AG04450 (cell line): ENCODE measurements at regions not wholly inside any gene's neighbourhood (a gene's known extent, or its start where the extent isn't known, plus 50 kb on each side); places are given as distances from the start of the nearest gene placed in this dataset.

ENCODE experiments used
- CTCF ChIA-PET: fragments of 300-600, 350-600 bp; formaldehyde crosslinking; extraction: SDS; loops from one replicate; lab custom pipeline; 2022; ENCODE audit warnings: antibody characterized with exemption, inconsistent platforms; lab: Charles Lee
- POLR2A ChIA-PET: fragments of 350-600 bp; formaldehyde crosslinking; extraction: SDS; loops from one replicate; lab custom pipeline; 2021; ENCODE audit warnings: antibody characterized with exemption, inconsistent platforms; lab: Yijun Ruan, JAX
- DNase-seq: peaks from one replicate; pipeline ENCODE4 v3.0.0-alpha.2; 2011; ENCODE audit warnings: low read depth, low spot score
- H3K27ac ChIP-seq: one replicate; pipeline ENCODE4 v1.5.1; 2012; ENCODE audit warnings: low read depth, low read length, control low read depth
- H3K27me3 ChIP-seq: one replicate; pipeline ENCODE4 v1.6.0; 2012; ENCODE audit warnings: low read length; ENCODE audit not compliant: control insufficient read depth, insufficient read depth
- H3K4me3 ChIP-seq: 2 replicates; pipeline ENCODE4 v1.5.1; 2011; ENCODE audit warnings: mild to moderate bottlenecking, low read depth, low read length, control low read depth
- H3K9me3 ChIP-seq: 2 replicates; pipeline ENCODE4 v1.5.1; 2012; ENCODE audit warnings: low read length; ENCODE audit not compliant: control insufficient read depth, insufficient read depth
- CTCF ChIP-seq: IDR thresholded peaks from 2 replicates; pipeline ENCODE4 v1.5.1; 2011; ENCODE audit warnings: low read depth, low read length, control low read depth, inconsistent platforms

GRCh38 chr2:7971248-7971647, 710.6 kb upstream of the ID2 start:
- ChIA-PET POLR2A (no interaction called here), CTCF (no interaction called here)
- H3K27ac ChIP-seq = no peak overlapping the region

GRCh38 chr2:7971841-7972240, 710.0 kb upstream of the ID2 start:
- Histone ChIP-seq H3K27me3 (peaks cover 2% of the 10 kb centered on the region), H3K27ac (no peak overlapping the region), H3K9me3 (no peaks in the 10 kb centered on the region; the same call in 1 of the 2 replicates), H3K4me3 (no peak overlapping the region)
- no peak for DNase-seq
- POLR2A ChIA-PET = no interaction called here
- CTCF ChIA-PET = no interaction called here
- TF ChIP-seq CTCF = no peak

More at GRCh38 chr2:7971248-7971647, 710.6 kb upstream of the ID2 start:
- peaks cover 3% of the 10 kb centered on the region for H3K27me3 ChIP-seq
- no peak overlapping the region for H3K4me3 ChIP-seq
- DNase-seq = no peak
- H3K9me3 ChIP-seq = no peaks in the 10 kb centered on the region; the same call in 1 of the 2 replicates
- TF ChIP-seq CTCF = no peak

- no peaks in the 10 kb centered on the region; the same call in 1 of the 2 replicates for H3K9me3 ChIP-seq
- no peaks in the 10 kb centered on the region for H3K27me3 ChIP-seq
- CTCF ChIA-PET = no interaction called here
- no peak overlapping the region for H3K4me3 ChIP-seq
- no peak for TF ChIP-seq CTCF
- H3K27ac ChIP-seq = no peak overlapping the region
- DNase-seq = no peak
- POLR2A ChIA-PET = no interaction called here
Observed at GRCh38 chr2:7972670-7973069, 709.2 kb upstream of the ID2 start.

- CTCF ChIA-PET = no interaction called here
- no peak for DNase-seq
Observed at GRCh38 chr2:7973801-7974480, 707.9 kb upstream of the ID2 start.

More at GRCh38 chr2:7973801-7974480, 707.9 kb upstream of the ID2 start:
- no peak for TF ChIP-seq CTCF
- Histone ChIP-seq H3K4me3 (no peak overlapping the region), H3K27ac (no peak overlapping the region), H3K27me3 (no peaks in the 10 kb centered on the region), H3K9me3 (no peaks in the 10 kb centered on the region; the same call in 1 of the 2 replicates)
- POLR2A ChIA-PET = no interaction called here
